ENCODE measurements at regions not wholly inside any gene's neighbourhood (a gene's known extent, or its start where the extent isn't known, plus 50 kb on each side); places are given as distances from the start of the nearest gene placed in this dataset.

GRCh38 chr1:198102454-198102827 lies 54.4 kb upstream of the NEK7 start:
- H3K27me3 ChIP-seq (ENCODE audit: insufficient read depth, low read depth, low read length) = no peaks in the 10 kb centered on the region
- H2AFZ ChIP-seq (ENCODE audit: low read depth, low read length) = no peak overlapping the region
- no peaks in the 10 kb centered on the region for H3K36me3 ChIP-seq (ENCODE audit: insufficient read depth, low read length)
- no peak overlapping the region for H3K4me2 ChIP-seq (ENCODE audit: low read length)
- no peak overlapping the region for H3K27ac ChIP-seq (ENCODE audit: low read length)
- H3K4me3 ChIP-seq (ENCODE audit: low read length) = no peak overlapping the region
- H3K9ac ChIP-seq (ENCODE audit: low read length) = no peak overlapping the region
- TF ChIP-seq, protein P1, sequence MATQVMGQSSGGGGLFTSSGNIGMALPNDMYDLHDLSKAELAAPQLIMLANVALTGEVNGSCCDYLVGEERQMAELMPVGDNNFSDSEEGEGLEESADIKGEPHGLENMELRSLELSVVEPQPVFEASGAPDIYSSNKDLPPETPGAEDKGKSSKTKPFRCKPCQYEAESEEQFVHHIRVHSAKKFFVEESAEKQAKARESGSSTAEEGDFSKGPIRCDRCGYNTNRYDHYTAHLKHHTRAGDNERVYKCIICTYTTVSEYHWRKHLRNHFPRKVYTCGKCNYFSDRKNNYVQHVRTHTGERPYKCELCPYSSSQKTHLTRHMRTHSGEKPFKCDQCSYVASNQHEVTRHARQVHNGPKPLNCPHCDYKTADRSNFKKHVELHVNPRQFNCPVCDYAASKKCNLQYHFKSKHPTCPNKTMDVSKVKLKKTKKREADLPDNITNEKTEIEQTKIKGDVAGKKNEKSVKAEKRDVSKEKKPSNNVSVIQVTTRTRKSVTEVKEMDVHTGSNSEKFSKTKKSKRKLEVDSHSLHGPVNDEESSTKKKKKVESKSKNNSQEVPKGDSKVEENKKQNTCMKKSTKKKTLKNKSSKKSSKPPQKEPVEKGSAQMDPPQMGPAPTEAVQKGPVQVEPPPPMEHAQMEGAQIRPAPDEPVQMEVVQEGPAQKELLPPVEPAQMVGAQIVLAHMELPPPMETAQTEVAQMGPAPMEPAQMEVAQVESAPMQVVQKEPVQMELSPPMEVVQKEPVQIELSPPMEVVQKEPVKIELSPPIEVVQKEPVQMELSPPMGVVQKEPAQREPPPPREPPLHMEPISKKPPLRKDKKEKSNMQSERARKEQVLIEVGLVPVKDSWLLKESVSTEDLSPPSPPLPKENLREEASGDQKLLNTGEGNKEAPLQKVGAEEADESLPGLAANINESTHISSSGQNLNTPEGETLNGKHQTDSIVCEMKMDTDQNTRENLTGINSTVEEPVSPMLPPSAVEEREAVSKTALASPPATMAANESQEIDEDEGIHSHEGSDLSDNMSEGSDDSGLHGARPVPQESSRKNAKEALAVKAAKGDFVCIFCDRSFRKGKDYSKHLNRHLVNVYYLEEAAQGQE (IDR thresholded peaks at IDR 0.05; ENCODE audit: borderline replicate concordance) = no peak
- no peaks in the 10 kb centered on the region for H3F3A ChIP-seq (ENCODE audit: insufficient read depth, low read length, poor library complexity, severe bottlenecking)
- H4K20me1 ChIP-seq (ENCODE audit: insufficient read depth) = no peaks in the 10 kb centered on the region
- no peaks in the 10 kb centered on the region for H3K79me2 ChIP-seq (replicated peaks; ENCODE audit: insufficient read depth, low read length)
- H3K9me2 ChIP-seq (ENCODE audit: insufficient read depth, low read length) = no peaks in the 10 kb centered on the region
- no peaks in the 10 kb centered on the region for H3K9me3 ChIP-seq (ENCODE audit: low read length)

DNA sequence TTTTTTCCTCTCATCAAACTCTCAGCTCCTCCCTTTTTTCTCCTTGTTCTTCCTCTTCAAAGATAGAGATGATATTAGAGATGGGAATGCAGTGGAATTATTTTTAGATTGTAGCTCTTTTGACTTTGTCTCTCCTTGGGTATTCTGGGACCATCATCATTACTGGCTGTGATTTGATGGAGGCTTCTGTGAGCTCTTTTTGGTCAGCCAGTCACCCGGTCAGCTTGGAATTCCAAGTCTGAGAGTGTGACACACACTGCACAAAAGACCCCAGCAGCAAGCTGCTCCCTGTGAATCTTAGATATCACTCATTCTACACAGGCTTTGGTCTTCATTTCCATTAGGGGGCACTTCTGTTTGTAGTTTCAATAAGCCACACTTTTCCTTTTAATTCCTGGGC lies 51.6 kb upstream of the NEK7 start:
- Histone ChIP-seq H3F3A (ENCODE audit: insufficient read depth, low read length, poor library complexity, severe bottlenecking) (no peaks in the 10 kb centered on the region), H3K9me3 (ENCODE audit: low read length) (no peaks in the 10 kb centered on the region), H3K4me3 (ENCODE audit: low read length) (no peak overlapping the region), H3K36me3 (ENCODE audit: insufficient read depth, low read length) (no peaks in the 10 kb centered on the region), H3K9ac (ENCODE audit: low read length) (no peak overlapping the region), H3K9me2 (ENCODE audit: insufficient read depth, low read length) (no peaks in the 10 kb centered on the region), H3K4me2 (ENCODE audit: low read length) (no peak overlapping the region), H4K20me1 (ENCODE audit: insufficient read depth) (no peaks in the 10 kb centered on the region), H2AFZ (ENCODE audit: low read depth, low read length) (no peak overlapping the region), H3K79me2 (replicated peaks; ENCODE audit: insufficient read depth, low read length) (no peaks in the 10 kb centered on the region), H3K27ac (ENCODE audit: low read length) (no peak overlapping the region), H3K27me3 (ENCODE audit: insufficient read depth, low read depth, low read length) (no peaks in the 10 kb centered on the region)
- TF ChIP-seq, protein P2, sequence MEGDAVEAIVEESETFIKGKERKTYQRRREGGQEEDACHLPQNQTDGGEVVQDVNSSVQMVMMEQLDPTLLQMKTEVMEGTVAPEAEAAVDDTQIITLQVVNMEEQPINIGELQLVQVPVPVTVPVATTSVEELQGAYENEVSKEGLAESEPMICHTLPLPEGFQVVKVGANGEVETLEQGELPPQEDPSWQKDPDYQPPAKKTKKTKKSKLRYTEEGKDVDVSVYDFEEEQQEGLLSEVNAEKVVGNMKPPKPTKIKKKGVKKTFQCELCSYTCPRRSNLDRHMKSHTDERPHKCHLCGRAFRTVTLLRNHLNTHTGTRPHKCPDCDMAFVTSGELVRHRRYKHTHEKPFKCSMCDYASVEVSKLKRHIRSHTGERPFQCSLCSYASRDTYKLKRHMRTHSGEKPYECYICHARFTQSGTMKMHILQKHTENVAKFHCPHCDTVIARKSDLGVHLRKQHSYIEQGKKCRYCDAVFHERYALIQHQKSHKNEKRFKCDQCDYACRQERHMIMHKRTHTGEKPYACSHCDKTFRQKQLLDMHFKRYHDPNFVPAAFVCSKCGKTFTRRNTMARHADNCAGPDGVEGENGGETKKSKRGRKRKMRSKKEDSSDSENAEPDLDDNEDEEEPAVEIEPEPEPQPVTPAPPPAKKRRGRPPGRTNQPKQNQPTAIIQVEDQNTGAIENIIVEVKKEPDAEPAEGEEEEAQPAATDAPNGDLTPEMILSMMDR (IDR thresholded peaks at IDR 0.05; ENCODE audit: poor library complexity, severe bottlenecking) = no peak
- TF ChIP-seq RAD21 (conservative IDR thresholded peaks at IDR 0.05) (no peak), SMC3 (conservative IDR thresholded peaks at IDR 0.05; ENCODE audit: poor library complexity) (no peak), EZH2 (IDR thresholded peaks at IDR 0.05; ENCODE audit: borderline replicate concordance, insufficient read depth, low read length, poor library complexity, severe bottlenecking) (no peak), TAF1 (IDR thresholded peaks at IDR 0.05; ENCODE audit: low read depth) (no peak), POLR2AphosphoS5 (IDR thresholded peaks at IDR 0.05) (no peak), MXI1 (conservative IDR thresholded peaks at IDR 0.05; ENCODE audit: poor library complexity, severe bottlenecking) (no peak), EP300 (conservative IDR thresholded peaks at IDR 0.05; ENCODE audit: poor library complexity, severe bottlenecking) (no peak)
- TF ChIP-seq, protein P1 (IDR thresholded peaks at IDR 0.05; ENCODE audit: borderline replicate concordance) = no peak
